Mammary epithelial cell (primary cell): ENCODE measurements at regions not wholly inside any gene's neighbourhood (a gene's known extent, or its start where the extent isn't known, plus 50 kb on each side); places are given as distances from the start of the nearest gene placed in this dataset.

Source experiments
- EZH2 ChIP-seq: IDR thresholded peaks from 2 replicates; pipeline ENCODE4 v1.6.1; 2012; ENCODE audit warnings: low read length, inconsistent platforms, borderline replicate concordance
- TF ChIP-seq, protein P1 (sequence below), 2 donors: IDR thresholded peaks in 1 of 2; conservative IDR thresholded peaks in 1 of 2; 2 replicates each; pipeline ENCODE4 v1.5.1; 2011 to 2012; ENCODE audit warnings: inconsistent platforms in 2 of 2, low read length in 2 of 2, mild to moderate bottlenecking in 2 of 2, control low read depth in 1 of 2, low read depth in 1 of 2; ENCODE audit not compliant: insufficient read depth in 1 of 2; ENCODE audit errors: extremely low read depth in 1 of 2

DNA sequence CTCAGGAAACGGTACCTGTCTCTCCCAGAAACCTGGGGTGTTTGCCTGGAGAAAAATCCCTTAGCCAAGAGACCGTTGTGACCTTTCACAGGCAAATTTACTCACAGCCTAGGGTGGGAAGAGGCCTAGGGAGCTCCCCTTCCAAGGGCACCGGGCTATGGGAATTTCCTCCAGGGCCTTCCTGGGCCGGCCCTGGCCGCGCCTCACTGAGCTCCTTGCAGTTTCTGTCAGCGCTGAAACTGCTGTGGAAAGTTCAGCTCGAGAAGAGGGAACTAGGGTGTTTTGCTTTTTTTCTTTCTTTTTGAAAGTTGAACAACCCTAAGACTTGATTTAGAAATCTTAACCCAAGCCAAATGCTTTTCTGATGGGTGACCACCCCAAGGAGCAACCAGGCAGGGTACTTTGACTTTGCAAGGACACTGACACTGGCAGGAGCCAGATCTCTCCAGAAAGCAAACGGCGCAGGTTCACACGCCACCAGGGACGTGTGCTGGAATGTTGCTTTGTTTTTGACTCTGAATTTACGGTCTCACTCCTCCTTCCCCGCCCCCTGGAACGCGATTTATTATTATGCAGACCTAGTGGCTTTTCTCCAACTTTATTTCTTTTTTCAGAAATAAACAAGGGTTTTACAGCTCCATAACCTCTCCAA is 229.6 kb upstream of the JUN start:
- TF ChIP-seq, protein P1, sequence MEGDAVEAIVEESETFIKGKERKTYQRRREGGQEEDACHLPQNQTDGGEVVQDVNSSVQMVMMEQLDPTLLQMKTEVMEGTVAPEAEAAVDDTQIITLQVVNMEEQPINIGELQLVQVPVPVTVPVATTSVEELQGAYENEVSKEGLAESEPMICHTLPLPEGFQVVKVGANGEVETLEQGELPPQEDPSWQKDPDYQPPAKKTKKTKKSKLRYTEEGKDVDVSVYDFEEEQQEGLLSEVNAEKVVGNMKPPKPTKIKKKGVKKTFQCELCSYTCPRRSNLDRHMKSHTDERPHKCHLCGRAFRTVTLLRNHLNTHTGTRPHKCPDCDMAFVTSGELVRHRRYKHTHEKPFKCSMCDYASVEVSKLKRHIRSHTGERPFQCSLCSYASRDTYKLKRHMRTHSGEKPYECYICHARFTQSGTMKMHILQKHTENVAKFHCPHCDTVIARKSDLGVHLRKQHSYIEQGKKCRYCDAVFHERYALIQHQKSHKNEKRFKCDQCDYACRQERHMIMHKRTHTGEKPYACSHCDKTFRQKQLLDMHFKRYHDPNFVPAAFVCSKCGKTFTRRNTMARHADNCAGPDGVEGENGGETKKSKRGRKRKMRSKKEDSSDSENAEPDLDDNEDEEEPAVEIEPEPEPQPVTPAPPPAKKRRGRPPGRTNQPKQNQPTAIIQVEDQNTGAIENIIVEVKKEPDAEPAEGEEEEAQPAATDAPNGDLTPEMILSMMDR (conservative IDR thresholded peaks at IDR 0.05 in 1 of 2, IDR thresholded peaks at IDR 0.05 in 1 of 2; ENCODE audit: extremely low read depth in 1 of 2, insufficient read depth in 1 of 2, low read depth in 1 of 2, low read length in 2 of 2) = no peak
- TF ChIP-seq EZH2 = no peak
